Smooth muscle cell (in vitro differentiated cells): ENCODE measurements at regions not wholly inside any gene's neighbourhood (a gene's known extent, or its start where the extent isn't known, plus 50 kb on each side); places are given as distances from the start of the nearest gene placed in this dataset. TPM values are rescaled to one million over a fixed set of nuclear protein-coding genes. Genes with fewer than 3 reads are reported as not detected.

Experiments
- DNase-seq: peaks from one replicate; lab custom pipeline; 2025; ENCODE audit not compliant: unreplicated experiment; lab: John Stamatoyannopoulos, UW
- H2AFZ ChIP-seq: fragments of 200-600 bp; sonication (generic); 2 replicates; pipeline ENCODE4 v1.6.0; 2016; ENCODE audit warnings: antibody characterized with exemption, low read depth, mild to moderate bottlenecking
- H3F3A ChIP-seq: fragments of 200-600 bp; sonication (generic); 2 replicates; pipeline ENCODE4 v1.6.0; 2017; ENCODE audit warnings: antibody characterized with exemption, low read depth
- H3K27ac ChIP-seq: fragments of 200-600 bp; sonication (generic); 2 replicates; pipeline ENCODE4 v1.5.1; 2016; ENCODE audit warnings: low read depth, mild to moderate bottlenecking
- H3K27me3 ChIP-seq: fragments of 200-600 bp; sonication (generic); 2 replicates; pipeline ENCODE4 v1.6.1; 2016; ENCODE audit warnings: low read depth, mild to moderate bottlenecking
- H3K36me3 ChIP-seq: fragments of 200-600 bp; sonication (generic); 2 replicates; pipeline ENCODE4 v1.5.1; 2016; ENCODE audit warnings: low read depth
- H3K4me1 ChIP-seq: fragments of 200-600 bp; sonication (generic); 2 replicates; pipeline ENCODE4 v1.5.1; 2016; ENCODE audit warnings: low read depth
- H3K4me2 ChIP-seq: fragments of 200-600 bp; sonication (generic); 2 replicates; pipeline ENCODE4 v1.6.0; 2016; ENCODE audit warnings: mild to moderate bottlenecking
- H3K4me3 ChIP-seq: fragments of 200-600 bp; sonication (generic); 2 replicates; pipeline ENCODE4 v1.5.1; 2016; ENCODE audit warnings: mild to moderate bottlenecking
- H3K79me2 ChIP-seq: fragments of 200-600 bp; sonication (generic); 2 replicates; pipeline ENCODE4 v1.6.0; 2016; ENCODE audit warnings: low read depth, mild to moderate bottlenecking
- H3K9ac ChIP-seq: fragments of 200-600 bp; sonication (generic); 2 replicates; pipeline ENCODE4 v1.6.0; 2016; ENCODE audit warnings: low read depth
- H3K9me3 ChIP-seq: fragments of 200-600 bp; sonication (generic); replicated peaks from 2 replicates; pipeline ENCODE4 v1.5.1; 2016; ENCODE audit warnings: low read depth
- H4K20me1 ChIP-seq: fragments of 200-600 bp; sonication (generic); 2 replicates; pipeline ENCODE4 v1.6.0; 2016; ENCODE audit warnings: low read depth
- CTCF ChIP-seq: fragments of 200-600 bp; sonication (generic); IDR thresholded peaks from 2 replicates; pipeline ENCODE4 v1.5.1; 2017; ENCODE audit warnings: borderline replicate concordance, mild to moderate bottlenecking, antibody characterized with exemption; ENCODE audit not compliant: insufficient read depth, poor library complexity, severe bottlenecking
- WGBS: methylation state at CpG from one replicate; pipeline ENCODE4 v1.1.7; 2016; ENCODE audit warnings: low lambda C conversion rate; 5-methylcytosine and 5-hydroxymethylcytosine counted together
- microRNA-seq: library from miRNA; unstranded; fragments of <30 nt; microRNA quantifications from one replicate; pipeline ENCODE4, GENCODE V29; 2016; ENCODE audit warnings: borderline number of aligned reads
- small RNA-seq: library from RNA; depleted of rRNA; stranded (forward); fragments of <200 nt; gene quantifications from one replicate; pipeline ENCODE3, GENCODE V24; 2014

- no peak for DNase-seq
- peak overlapping the region; percentile 31 for H3K4me2 ChIP-seq
- no peaks in the 10 kb centered on the region for H3K4me1 ChIP-seq
- no peak overlapping the region for H3K27ac ChIP-seq
- no peak overlapping the region for H2AFZ ChIP-seq
- H3K9me3 ChIP-seq: no peaks in the 10 kb centered on the region
- no peaks in the 10 kb centered on the region for H3K79me2 ChIP-seq
- 76% methylated on average over 5 of the region's 5 CpGs for WGBS
- H3K36me3 ChIP-seq: no peaks in the 10 kb centered on the region
- no peaks in the 10 kb centered on the region for H3K27me3 ChIP-seq
- TF ChIP-seq CTCF: no peak
- no peaks in the 10 kb centered on the region for H3F3A ChIP-seq
- H4K20me1 ChIP-seq: no peaks in the 10 kb centered on the region
- no peak overlapping the region for H3K4me3 ChIP-seq
- H3K9ac ChIP-seq: no peak overlapping the region
These were observed 53.6 kb upstream of the NR3C1 start for GRCh38 chr5:143456952-143457547.

GRCh38 chr5:143454936-143455516 lies 51.5 kb upstream of the NR3C1 start:
- H3K4me3 ChIP-seq: no peak overlapping the region
- no peaks in the 10 kb centered on the region for H3K9me3 ChIP-seq
- H3K4me2 ChIP-seq: no peak overlapping the region
- no peaks in the 10 kb centered on the region for H3K36me3 ChIP-seq
- no peaks in the 10 kb centered on the region for H4K20me1 ChIP-seq
- 80% methylated on average over 6 of the region's 6 CpGs for WGBS
- TF ChIP-seq CTCF: no peak
- no peak for DNase-seq
- no peak overlapping the region for H3K27ac ChIP-seq
- no peak overlapping the region for H2AFZ ChIP-seq
- H3K79me2 ChIP-seq: no peaks in the 10 kb centered on the region
- no peaks in the 10 kb centered on the region for H3F3A ChIP-seq
- H3K27me3 ChIP-seq: no peaks in the 10 kb centered on the region
- H3K9ac ChIP-seq: no peak overlapping the region
- no peaks in the 10 kb centered on the region for H3K4me1 ChIP-seq

- no peaks in the 10 kb centered on the region for H3K9me3 ChIP-seq
- no peak for TF ChIP-seq CTCF
- H3K27me3 ChIP-seq: no peaks in the 10 kb centered on the region
- no peaks in the 10 kb centered on the region for H3K79me2 ChIP-seq
- H3K4me2 ChIP-seq: no peak overlapping the region
- no peak overlapping the region for H3K9ac ChIP-seq
- no peaks in the 10 kb centered on the region for H3F3A ChIP-seq
- no peak overlapping the region for H2AFZ ChIP-seq
- H3K4me1 ChIP-seq: no peaks in the 10 kb centered on the region
- no peak overlapping the region for H3K27ac ChIP-seq
- no peaks in the 10 kb centered on the region for H3K36me3 ChIP-seq
- DNase-seq: no peak
- no peak overlapping the region for H3K4me3 ChIP-seq
- WGBS: 88% methylated on average over 2 of the region's 2 CpGs
- H4K20me1 ChIP-seq: no peaks in the 10 kb centered on the region
These were observed 50.2 kb upstream of the NR3C1 start for GRCh38 chr5:143453720-143454119.

Small RNA genes lying in the stretch of these regions (microRNA-seq; reads per million reads assigned to microRNA genes)
- not detected for gene MIR5197

Small RNA genes lying in the stretch of these regions (small RNA-seq; reads per million reads assigned to genes)
- gene MIR5197 (not detected), gene RNU7-156P (not detected)
